ENCODE measurements at regions not wholly inside any gene's neighbourhood (a gene's known extent, or its start where the extent isn't known, plus 50 kb on each side); places are given as distances from the start of the nearest gene placed in this dataset.

GRCh38 chr18:77658751-77659448 lies 409.3 kb downstream of the GALR1 start:
- TF ChIP-seq CTCF (IDR thresholded peaks at IDR 0.05): no peak
- H3K4me3 ChIP-seq: no peak overlapping the region
- DNase-seq (ENCODE audit: low spot score): no peak
- H3K27ac ChIP-seq: no peak overlapping the region

- Histone ChIP-seq H3K27ac (no peak overlapping the region), H3K4me3 (no peak overlapping the region)
- TF ChIP-seq CTCF (IDR thresholded peaks at IDR 0.05): no peak
- no peak for DNase-seq (ENCODE audit: low spot score)
Observed at GRCh38 chr18:77666613-77667012, 417.0 kb downstream of the GALR1 start.

- TF ChIP-seq CTCF (IDR thresholded peaks at IDR 0.05): no peak
Observed at GRCh38 chr18:77668219-77668618, 418.6 kb downstream of the GALR1 start.

GRCh38 chr18:77669331-77669730 lies 419.7 kb downstream of the GALR1 start:
- Histone ChIP-seq H3K27ac (no peak overlapping the region), H3K4me3 (no peak overlapping the region)
- TF ChIP-seq CTCF (IDR thresholded peaks at IDR 0.05): no peak
- no peak for DNase-seq (ENCODE audit: low spot score)

More at GRCh38 chr18:77668219-77668618, 418.6 kb downstream of the GALR1 start:
- H3K4me3 ChIP-seq: no peak overlapping the region
- H3K27ac ChIP-seq: no peak overlapping the region
- DNase-seq (ENCODE audit: low spot score): no peak

- DNase-seq (ENCODE audit: low spot score): no peak
- TF ChIP-seq CTCF (IDR thresholded peaks at IDR 0.05): no peak
- H3K27ac ChIP-seq: no peak overlapping the region
- no peak overlapping the region for H3K4me3 ChIP-seq
Observed at GRCh38 chr18:77671456-77672167, 422.0 kb downstream of the GALR1 start.

- Histone ChIP-seq H3K4me3 (no peak overlapping the region), H3K27ac (no peak overlapping the region)
- no peak for TF ChIP-seq CTCF (IDR thresholded peaks at IDR 0.05)
- DNase-seq (ENCODE audit: low spot score): no peak
Observed at GRCh38 chr18:77676910-77677309, 427.3 kb downstream of the GALR1 start.

GRCh38 chr18:77677536-77677935 lies 427.9 kb downstream of the GALR1 start:
- Histone ChIP-seq H3K27ac (no peak overlapping the region), H3K4me3 (no peak overlapping the region)
- no peak for DNase-seq (ENCODE audit: low spot score)
- TF ChIP-seq CTCF (IDR thresholded peaks at IDR 0.05): no peak

Data from coronary artery (tissue), 2 donors.